Mammary epithelial cell (primary cell): ENCODE measurements at regions not wholly inside any gene's neighbourhood (a gene's known extent, or its start where the extent isn't known, plus 50 kb on each side); places are given as distances from the start of the nearest gene placed in this dataset.

Source experiments
- CTCF ChIP-seq, 2 donors: IDR thresholded peaks in 1 of 2; conservative IDR thresholded peaks in 1 of 2; 2 replicates each; pipeline ENCODE4 v1.5.1; 2011 to 2012; ENCODE audit warnings: inconsistent platforms in 2 of 2, low read length in 2 of 2, mild to moderate bottlenecking in 2 of 2, control low read depth in 1 of 2, low read depth in 1 of 2; ENCODE audit not compliant: insufficient read depth in 1 of 2; ENCODE audit errors: extremely low read depth in 1 of 2
- EZH2 ChIP-seq: IDR thresholded peaks from 2 replicates; pipeline ENCODE4 v1.6.1; 2012; ENCODE audit warnings: low read length, inconsistent platforms, borderline replicate concordance

- TF ChIP-seq CTCF (conservative IDR thresholded peaks at IDR 0.05 in 1 of 2, IDR thresholded peaks at IDR 0.05 in 1 of 2; ENCODE audit: extremely low read depth in 1 of 2, insufficient read depth in 1 of 2, low read depth in 1 of 2, low read length in 2 of 2) (no peak), EZH2 (no peak)
These were observed 149.4 kb upstream of the STK32A start for GRCh38 chr5:147085409-147085808.
